ENCODE measurements at regions not wholly inside any gene's neighbourhood (a gene's known extent, or its start where the extent isn't known, plus 50 kb on each side); places are given as distances from the start of the nearest gene placed in this dataset.

- H3K4me1 Mint-ChIP-seq (ENCODE audit: low read depth): no peaks in the 10 kb centered on the region
- TF ChIP-seq CTCF (IDR thresholded peaks at IDR 0.05): no peak
- intact Hi-C loops (cut with DNase I, micrococcal nuclease): no loop called here
- H3K27me3 Mint-ChIP-seq: no peaks in the 10 kb centered on the region
- H3K36me3 Mint-ChIP-seq (ENCODE audit: low read depth): no peaks in the 10 kb centered on the region
- H3K27ac ChIP-seq (ENCODE audit: low read depth in 1 of 2, low read length in 2 of 2): no peak overlapping the region
- H3K36me3 ChIP-seq (ENCODE audit: insufficient read depth, low read length): no peaks in the 10 kb centered on the region
- peaks cover 0 to 3% of the 10 kb centered on the region in 2 experiments for H3K9me3 ChIP-seq (ENCODE audit: control insufficient read depth in 1 of 2, insufficient read depth in 1 of 2, low read length in 2 of 2)
- H3K27ac Mint-ChIP-seq: no peak overlapping the region
- H3K9me3 Mint-ChIP-seq: peaks cover 7% of the 10 kb centered on the region
- H3K4me1 ChIP-seq (ENCODE audit: insufficient read depth, low read length): no peaks in the 10 kb centered on the region
- H3K4me3 Mint-ChIP-seq: no peak overlapping the region
- no peak for DNase-seq
- no peak for ATAC-seq (ENCODE audit: poor library complexity)
- ChIA-PET POLR2A (no interaction called here), CTCF (no interaction called here)
- H3K4me3 ChIP-seq (ENCODE audit: low read length): no peak overlapping the region
- H3K27me3 ChIP-seq (ENCODE audit: control insufficient read depth in 1 of 2, insufficient read depth in 2 of 2, low read length in 2 of 2): no peaks in the 10 kb centered on the region
Observed at GRCh38 chr4:62474802-62475201, 1274.7 kb downstream of the ADGRL3 start.

- POLR2A ChIA-PET: no interaction called here
- no peak for TF ChIP-seq CTCF (IDR thresholded peaks at IDR 0.05)
- CTCF ChIA-PET: no interaction called here
- H3K36me3 ChIP-seq (ENCODE audit: insufficient read depth, low read length): no peaks in the 10 kb centered on the region
- Mint-ChIP-seq H3K27ac (no peak overlapping the region), H3K36me3 (ENCODE audit: low read depth) (no peaks in the 10 kb centered on the region), H3K4me1 (ENCODE audit: low read depth) (no peaks in the 10 kb centered on the region), H3K4me3 (no peak overlapping the region), H3K9me3 (peaks cover 20% of the 10 kb centered on the region), H3K27me3 (no peaks in the 10 kb centered on the region)
- no peak overlapping the region for H3K27ac ChIP-seq (ENCODE audit: low read depth in 1 of 2, low read length in 2 of 2)
- H3K4me1 ChIP-seq (ENCODE audit: insufficient read depth, low read length): no peaks in the 10 kb centered on the region
- peaks cover 0 to 6% of the 10 kb centered on the region in 2 experiments for H3K9me3 ChIP-seq (ENCODE audit: control insufficient read depth in 1 of 2, insufficient read depth in 1 of 2, low read length in 2 of 2)
- H3K27me3 ChIP-seq (ENCODE audit: control insufficient read depth in 1 of 2, insufficient read depth in 2 of 2, low read length in 2 of 2): no peaks in the 10 kb centered on the region
- intact Hi-C loops (cut with DNase I, micrococcal nuclease): no loop called here
- DNase-seq: no peak
- H3K4me3 ChIP-seq (ENCODE audit: low read length): no peak overlapping the region
- no peak for ATAC-seq (ENCODE audit: poor library complexity)
Observed at GRCh38 chr4:62471021-62471420, 1270.9 kb downstream of the ADGRL3 start.

- no peaks in the 10 kb centered on the region for H3K27me3 Mint-ChIP-seq
Observed at GRCh38 chr4:62470421-62470983, 1270.4 kb downstream of the ADGRL3 start.

More at GRCh38 chr4:62470421-62470983, 1270.4 kb downstream of the ADGRL3 start:
- H3K4me1 ChIP-seq (ENCODE audit: insufficient read depth, low read length): no peaks in the 10 kb centered on the region
- no peaks in the 10 kb centered on the region for H3K36me3 Mint-ChIP-seq (ENCODE audit: low read depth)
- intact Hi-C loops (cut with DNase I, micrococcal nuclease): no loop called here
- H3K9me3 Mint-ChIP-seq: peaks cover 23% of the 10 kb centered on the region
- ChIA-PET CTCF (no interaction called here), POLR2A (no interaction called here)
- no peak overlapping the region for H3K4me3 Mint-ChIP-seq
- H3K9me3 ChIP-seq (ENCODE audit: control insufficient read depth in 1 of 2, insufficient read depth in 1 of 2, low read length in 2 of 2): peaks cover 0 to 6% of the 10 kb centered on the region in 2 experiments
- no peaks in the 10 kb centered on the region for H3K36me3 ChIP-seq (ENCODE audit: insufficient read depth, low read length)
- H3K27me3 ChIP-seq (ENCODE audit: control insufficient read depth in 1 of 2, insufficient read depth in 2 of 2, low read length in 2 of 2): no peaks in the 10 kb centered on the region
- no peak for TF ChIP-seq CTCF (IDR thresholded peaks at IDR 0.05)
- H3K27ac Mint-ChIP-seq: no peak overlapping the region
- no peak overlapping the region for H3K27ac ChIP-seq (ENCODE audit: low read depth in 1 of 2, low read length in 2 of 2)
- DNase-seq (no peak), ATAC-seq (ENCODE audit: poor library complexity) (no peak)
- no peaks in the 10 kb centered on the region for H3K4me1 Mint-ChIP-seq (ENCODE audit: low read depth)
- H3K4me3 ChIP-seq (ENCODE audit: low read length): no peak overlapping the region

Measured in CD4-positive, alpha-beta T cell (primary cell).